Amygdala (tissue), 56 donors: ENCODE measurements at regions not wholly inside any gene's neighbourhood (a gene's known extent, or its start where the extent isn't known, plus 50 kb on each side); places are given as distances from the start of the nearest gene placed in this dataset.
"Not testable (repeated sequence)": the region's sequence is repeated elsewhere in the genome, so short reads cannot be mapped to it uniquely, and the experiment has no call there.

Source experiments
- DNase-seq, 56 donors: peaks; one replicate each; lab custom pipeline; 2025; lab: John Stamatoyannopoulos, UW

DNA sequence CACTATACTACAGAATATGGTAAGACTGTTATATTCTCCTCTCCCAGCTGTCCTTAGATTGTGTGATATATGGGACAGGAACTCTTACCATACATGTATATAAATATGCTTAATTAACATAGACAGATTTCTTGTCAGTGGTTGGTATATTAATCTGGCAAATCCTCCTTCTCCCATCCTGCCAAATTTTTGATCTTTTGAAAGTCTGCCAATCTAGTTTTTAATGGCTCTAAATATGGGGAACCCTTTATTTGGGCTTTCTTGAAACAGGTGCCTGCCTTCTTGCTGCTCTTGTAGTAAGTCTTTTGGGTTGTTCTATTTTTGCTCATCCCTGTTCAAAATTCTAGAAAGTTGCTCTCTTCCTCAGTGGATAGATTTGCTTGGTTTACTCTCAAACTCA lies 63.5 kb downstream of the SPATA31D1 start:
- no peak for DNase-seq

DNA sequence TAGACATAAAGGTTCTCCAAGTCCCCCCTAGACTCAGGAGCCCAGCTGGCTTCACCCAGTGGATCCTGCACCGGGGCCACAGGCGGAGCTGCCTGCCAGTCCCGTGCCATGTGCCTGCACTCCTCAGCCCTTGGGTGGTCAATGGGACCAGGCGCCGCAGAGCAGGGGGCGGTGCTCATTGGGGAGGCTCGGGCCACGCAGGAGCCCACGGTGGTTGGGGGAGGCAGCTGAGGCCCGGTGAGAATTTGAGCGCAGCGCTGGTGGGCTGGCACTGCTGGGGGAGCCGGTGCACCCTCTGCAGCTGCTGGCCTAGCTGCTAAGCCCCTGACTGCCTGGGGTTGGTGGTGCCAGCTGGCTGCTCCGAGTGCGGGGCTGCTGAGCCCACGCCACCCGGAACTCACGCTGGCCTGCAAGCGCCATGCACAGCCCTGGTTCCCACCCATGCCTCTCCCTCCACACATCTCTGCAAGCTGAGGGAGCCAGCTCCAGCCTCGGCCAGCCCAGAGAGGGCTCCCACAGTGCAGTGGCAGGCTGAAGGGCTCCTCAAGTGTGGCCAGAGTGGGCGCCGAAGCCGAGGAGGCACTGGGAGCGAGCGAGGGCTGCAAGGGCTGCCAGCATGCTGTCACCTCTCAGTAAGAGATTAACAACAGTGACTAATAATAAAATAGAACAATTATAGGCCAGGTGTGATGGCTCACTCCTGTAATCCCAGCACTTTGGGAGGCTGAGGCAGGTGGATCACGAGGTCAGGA lies 65.9 kb downstream of the SPATA31D1 start:
- DNase-seq: no peak

DNA sequence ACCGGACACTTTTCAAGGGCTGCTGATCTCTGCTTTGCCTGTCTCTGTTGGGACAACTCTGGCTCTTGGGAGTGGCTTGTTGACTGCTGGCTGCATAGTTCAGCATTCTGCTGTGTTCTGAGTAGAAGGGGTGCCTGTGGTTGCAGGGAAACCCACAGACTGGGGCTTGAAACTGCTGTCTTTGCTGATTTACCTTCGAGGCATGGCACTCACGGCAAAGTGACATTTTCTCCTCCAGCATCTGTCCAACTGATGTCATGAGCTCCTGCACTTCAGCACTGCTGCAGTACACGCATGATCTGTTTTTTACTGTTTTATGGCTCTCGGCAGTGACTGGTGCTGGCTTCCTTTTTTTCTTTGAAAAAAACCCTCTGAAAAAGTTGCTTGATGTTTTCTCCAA lies 69.2 kb downstream of the SPATA31D1 start:
- DNase-seq: no peak

DNA sequence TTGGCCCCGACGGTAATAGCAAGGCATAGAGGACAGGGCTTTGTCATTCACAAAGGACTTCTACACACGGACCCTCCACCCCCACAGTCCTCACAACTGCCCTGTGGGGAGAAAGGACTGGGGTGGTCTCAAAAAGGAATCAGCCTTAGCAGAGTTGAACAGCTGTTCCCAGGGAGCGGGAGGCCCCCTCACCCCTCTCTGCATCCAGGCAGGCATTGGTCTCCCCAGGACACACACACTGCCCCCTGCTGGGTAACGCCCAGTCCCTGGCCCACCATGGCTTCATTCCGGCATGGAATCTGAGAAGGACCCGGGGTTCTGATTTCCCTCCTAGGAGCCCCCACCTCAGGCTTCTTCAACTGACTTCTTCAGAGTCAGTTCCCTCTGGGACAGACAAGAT lies 73.2 kb downstream of the SPATA31D1 start:
- not testable (repeated sequence) for DNase-seq

DNA sequence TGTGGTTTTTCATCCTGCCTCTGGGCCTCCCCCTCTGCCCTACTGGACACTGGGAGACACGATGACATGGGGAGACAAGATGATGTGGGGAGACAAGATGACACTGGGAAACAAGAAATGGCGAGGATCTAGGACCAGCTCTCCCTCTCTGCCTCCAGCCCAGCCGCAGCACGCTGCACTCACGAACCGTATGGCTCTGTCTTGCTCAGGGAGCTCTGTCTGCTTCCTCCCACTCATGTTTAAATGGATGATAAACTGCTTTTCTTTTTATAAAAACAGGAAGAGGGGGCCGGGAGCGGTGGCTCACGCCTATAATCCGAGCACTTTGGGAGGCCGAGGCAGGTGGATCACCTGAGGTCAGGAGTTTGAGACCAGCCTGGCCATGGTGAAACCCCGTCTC lies 73.7 kb downstream of the SPATA31D1 start:
- no peak for DNase-seq

DNA sequence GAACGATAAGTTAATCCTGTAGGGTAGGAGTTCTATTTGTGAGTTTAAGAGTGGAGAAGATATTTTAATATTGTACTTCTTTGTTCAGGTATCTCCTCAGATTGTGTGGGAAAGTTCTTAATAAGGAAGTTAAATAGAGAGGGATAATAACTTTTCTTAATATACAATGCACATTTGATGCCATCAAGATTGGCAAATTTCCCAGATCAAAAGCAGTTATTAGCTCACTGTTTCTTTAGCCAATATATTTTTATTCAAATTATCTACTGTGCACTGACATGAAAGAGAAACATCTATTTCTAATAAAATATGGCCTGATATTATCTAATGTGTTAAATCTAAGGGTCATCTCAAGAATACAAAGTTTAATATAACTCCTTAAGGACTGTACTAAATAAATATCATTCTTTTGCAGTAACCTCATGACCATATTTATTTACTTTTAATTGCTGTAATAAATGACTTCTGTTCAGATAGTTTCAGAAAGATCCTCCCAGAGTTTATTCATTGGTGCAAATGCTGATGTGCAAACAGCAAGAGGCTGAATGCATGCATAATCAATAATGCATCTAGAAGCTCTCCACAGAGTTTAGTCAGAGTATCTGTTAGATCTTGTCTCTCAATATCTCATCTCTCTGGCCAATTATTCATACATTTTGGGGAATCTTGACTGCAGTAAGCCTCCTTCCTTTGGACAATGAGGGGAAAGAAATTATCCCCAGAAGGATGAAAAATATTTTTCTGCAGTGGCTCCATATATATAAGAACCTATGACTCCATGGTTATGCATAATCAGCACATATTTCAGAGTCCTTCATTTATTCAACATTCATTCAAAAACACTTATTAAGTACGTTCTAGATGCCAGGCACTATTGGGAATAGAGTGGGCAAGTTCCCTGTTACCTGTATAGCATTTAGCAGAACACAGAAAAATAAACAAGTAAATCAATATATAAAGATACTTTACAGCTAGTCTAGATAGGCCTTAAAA lies 85.3 kb downstream of the SPATA31D1 start:
- no peak for DNase-seq

GRCh38 chr9:82080265-82080664 lies 91.7 kb downstream of the SPATA31D1 start:
- DNase-seq: no peak

DNA sequence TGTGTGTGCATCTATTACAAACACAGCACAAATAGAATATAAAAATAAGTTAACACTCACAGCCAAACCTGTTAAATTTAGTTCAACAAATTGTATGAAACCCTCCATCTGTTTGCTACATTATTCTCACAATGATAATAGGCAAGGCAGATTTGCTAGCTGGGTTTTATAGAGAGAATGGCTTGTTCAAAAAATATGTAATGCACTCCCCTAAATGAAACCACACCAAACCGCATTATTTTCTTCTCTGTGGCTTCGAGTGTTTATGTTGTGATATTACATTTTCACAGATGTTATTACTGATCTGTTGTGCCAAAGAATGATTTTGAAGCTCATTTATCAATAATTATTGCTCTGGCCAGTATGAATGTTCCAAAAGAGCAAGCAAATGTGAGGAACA lies 92.9 kb downstream of the SPATA31D1 start:
- no peak for DNase-seq

GRCh38 chr9:82082563-82082962 lies 94.0 kb downstream of the SPATA31D1 start:
- no peak for DNase-seq

DNA sequence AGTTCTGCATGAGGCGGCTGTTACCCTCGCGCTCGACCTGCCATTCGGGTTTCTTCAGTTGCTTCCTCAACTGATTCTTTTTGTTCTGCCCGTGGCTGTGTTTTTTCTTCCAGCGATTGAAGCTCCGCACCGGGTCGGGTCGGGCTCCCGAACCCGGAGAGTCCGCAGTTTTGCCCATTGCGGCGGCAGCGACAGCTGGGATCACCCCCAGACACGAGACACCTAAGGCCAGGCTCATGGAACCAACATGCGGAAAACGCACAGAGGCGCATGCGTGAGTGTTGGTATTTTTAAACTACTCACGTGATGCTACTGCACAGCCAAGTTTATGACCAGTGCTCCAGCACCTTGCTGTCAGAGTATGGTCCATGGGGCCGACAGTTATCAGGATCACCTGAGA lies 100.0 kb downstream of the SPATA31D1 start:
- DNase-seq: no peak

- DNase-seq: no peak
Observed at GRCh38 chr9:82090046-82090445, 101.5 kb downstream of the SPATA31D1 start.

- no peak for DNase-seq
Observed at GRCh38 chr9:82091100-82091499, 102.5 kb downstream of the SPATA31D1 start.

GRCh38 chr9:82091610-82092009 lies 103.0 kb downstream of the SPATA31D1 start:
- DNase-seq: no peak

DNA sequence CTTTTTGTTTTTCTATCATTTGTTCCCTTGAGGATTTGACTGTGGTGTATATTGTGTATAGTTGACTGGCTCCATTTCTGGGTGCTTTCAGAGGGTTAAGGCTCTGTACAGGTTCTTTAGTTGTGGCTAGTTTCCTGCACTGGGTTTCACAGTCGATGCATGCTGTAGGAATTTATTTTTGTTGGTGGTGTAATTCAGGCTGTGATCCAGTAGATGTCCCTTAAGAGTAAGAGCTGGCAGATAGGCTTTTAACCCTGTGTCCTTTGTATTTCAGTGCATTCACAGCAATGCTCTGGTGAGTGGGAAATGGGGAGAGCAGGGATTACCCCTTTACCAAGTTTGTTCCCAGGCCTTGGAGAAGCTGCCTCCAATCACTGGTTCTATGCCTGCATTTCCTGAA lies 112.9 kb downstream of the SPATA31D1 start:
- DNase-seq: no peak

GRCh38 chr9:82104252-82104651 lies 115.7 kb downstream of the SPATA31D1 start:
- DNase-seq: no peak

DNA sequence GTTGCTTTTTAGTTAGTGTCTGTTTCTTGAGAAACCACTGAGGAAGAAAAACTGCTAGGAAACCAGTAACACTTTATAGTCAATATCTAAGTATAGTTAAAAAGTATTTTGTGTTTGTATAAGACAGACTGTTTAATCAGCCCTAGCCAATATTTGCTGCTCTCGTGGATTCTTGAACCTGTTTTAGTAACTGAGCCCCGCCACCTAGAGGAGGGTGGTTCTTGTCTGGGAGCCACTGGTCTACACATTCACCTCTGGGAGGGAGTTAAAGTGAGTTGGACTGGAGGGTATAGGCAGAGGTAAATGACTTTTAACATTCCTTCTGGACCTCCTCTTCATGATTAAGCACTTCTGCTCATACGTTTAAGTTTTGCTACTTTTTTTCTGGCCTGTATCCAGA lies 117.2 kb downstream of the SPATA31D1 start:
- no peak for DNase-seq

DNA sequence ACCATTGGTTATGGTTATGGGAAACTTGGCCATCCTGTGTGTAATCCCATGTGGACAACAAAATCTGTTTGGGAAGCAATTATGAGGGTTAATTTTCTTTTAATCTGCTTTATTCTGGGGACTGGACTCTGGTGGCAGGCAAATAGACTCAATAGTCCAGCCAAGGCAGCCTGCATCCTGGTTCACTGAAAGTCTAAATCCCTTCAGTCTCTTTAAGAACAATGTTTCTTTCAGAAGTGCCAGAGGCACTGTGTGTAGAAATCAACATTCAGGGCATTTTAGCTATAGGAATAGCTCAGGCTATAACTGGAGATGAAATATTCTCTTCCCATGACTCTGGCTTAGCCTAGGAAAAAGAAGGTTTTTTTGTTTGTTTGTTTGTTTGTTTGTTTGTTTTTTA lies 118.0 kb downstream of the SPATA31D1 start:
- DNase-seq: peak in 5 of 56 donors; percentile 4 to 34 (median 10)

DNA sequence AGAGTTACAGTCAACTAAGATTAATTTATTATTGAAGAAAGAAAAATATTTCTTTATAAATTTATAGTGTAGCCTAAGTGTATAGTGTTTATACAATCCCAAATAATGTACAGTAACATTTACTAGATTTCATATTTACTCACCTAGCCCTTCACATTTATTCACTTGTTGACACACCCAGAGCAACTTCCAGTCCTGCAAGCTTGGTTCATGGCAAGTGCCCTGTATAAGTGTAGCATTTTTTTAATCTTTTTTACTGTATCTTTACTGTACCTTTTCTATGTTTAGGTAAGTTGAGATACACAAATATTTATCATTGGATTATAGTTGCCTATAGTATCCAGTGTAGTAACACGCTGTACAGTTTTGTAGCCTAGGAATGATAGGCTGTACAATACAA lies 119.9 kb downstream of the SPATA31D1 start:
- DNase-seq: no peak

DNA sequence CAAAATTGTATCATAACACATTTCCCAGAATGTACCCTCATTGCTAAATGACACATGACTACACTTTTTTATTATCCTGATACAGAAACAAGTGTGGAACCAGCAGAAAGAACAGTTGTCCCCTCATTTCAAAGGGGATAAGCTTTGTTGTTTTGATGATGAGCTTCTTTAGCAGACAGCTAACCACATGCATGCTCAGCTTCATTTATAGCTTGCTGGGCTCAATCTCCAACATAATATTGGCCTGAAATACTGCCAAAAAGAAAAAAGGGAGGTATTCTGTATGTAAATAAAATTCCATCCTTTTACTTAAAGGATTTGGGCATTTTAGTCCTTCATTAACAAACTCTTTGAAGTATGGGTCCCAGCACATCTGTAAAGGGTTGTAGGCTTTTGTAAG lies 120.4 kb downstream of the SPATA31D1 start:
- no peak for DNase-seq

GRCh38 chr9:82109626-82110025 lies 121.1 kb downstream of the SPATA31D1 start:
- DNase-seq: no peak

- DNase-seq: no peak
Observed at GRCh38 chr9:82110881-82111280, 122.3 kb downstream of the SPATA31D1 start.

DNA sequence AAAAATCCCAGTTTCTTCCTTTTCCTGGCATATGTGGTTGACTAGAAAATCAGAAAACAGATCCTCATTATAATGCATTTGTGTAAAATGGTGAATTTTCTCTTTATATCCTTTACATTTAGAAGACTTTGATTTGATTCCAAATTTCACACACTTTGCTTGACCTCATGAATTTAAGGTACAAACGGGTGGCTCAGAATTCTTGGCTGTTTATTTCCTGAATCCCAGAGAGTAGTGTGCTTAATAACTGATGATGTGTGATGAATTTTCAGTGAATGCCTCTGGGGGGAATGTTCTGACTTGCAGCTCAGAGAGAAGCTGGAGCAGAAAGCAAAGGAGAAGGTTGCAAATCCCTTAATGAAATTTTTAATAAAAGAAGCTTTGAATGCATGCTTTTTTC lies 126.8 kb downstream of the SPATA31D1 start:
- DNase-seq: no peak
